HG03135 (cell line): ENCODE measurements at regions not wholly inside any gene's neighbourhood (a gene's known extent, or its start where the extent isn't known, plus 50 kb on each side); places are given as distances from the start of the nearest gene placed in this dataset.

Experiments used
- ATAC-seq: cut with Tn5 transposase; IDR thresholded peaks from one replicate; pipeline ENCODE4 v1.9.1; 2021; ENCODE audit warnings: mild to moderate bottlenecking, moderate library complexity; ENCODE audit not compliant: unreplicated experiment

DNA sequence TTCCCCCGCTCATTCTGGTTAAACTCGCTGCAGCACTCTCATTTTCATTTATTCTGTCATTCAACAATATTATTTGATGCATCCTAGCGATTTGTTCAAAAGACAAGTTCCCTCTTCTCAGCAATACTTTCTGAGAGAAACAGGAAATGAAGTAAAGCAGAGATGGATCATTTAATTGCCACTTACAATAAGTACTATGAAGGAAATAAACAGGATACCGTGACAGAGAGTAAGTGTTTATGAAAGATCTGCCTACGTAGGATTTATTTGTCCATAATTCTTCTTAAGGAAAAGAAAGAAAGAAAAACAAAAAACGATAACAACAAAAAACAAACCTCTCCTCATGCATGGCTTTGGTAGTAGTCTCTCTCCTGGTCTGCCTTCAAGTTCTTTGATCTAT is 406.8 kb upstream of the ZNF608 start:
- no peak for ATAC-seq

DNA sequence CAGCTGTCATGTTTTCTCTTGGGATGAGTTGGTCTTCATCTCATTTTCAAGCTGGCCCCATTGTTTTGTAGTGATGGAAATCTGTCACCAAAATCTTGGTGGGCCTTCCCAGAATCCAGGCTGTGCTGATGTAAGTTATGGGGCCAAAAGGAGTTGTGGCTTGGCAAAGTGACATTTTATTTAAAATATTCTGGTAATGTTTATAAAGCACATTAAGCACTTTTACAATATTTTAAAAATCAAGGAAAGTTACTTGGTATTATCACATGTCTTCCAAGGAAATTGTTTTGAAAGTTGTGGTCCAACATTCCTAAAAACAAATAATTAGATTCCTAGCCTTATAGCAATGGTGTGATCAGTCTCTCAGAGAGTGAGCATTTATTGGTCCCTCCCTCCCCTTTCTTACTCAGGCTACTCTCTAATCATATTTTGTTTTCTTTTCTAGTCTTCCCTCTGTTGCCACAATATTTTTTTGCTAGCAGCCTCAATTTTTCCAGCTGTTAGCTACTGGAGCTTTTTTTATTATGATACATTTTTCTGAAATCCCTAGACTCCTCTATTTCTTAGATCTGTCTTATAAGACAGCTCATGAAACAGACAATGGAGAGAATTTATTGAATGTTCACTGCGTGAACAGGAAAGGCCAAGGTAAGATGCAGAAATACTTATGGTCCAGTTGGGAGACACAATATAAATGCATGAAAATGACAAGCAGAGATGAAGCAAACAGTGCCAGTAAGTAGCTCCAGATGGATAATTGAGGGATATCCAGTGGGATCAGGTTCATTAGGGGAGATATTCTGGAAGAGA is 408.1 kb upstream of the ZNF608 start:
- no peak for ATAC-seq

DNA sequence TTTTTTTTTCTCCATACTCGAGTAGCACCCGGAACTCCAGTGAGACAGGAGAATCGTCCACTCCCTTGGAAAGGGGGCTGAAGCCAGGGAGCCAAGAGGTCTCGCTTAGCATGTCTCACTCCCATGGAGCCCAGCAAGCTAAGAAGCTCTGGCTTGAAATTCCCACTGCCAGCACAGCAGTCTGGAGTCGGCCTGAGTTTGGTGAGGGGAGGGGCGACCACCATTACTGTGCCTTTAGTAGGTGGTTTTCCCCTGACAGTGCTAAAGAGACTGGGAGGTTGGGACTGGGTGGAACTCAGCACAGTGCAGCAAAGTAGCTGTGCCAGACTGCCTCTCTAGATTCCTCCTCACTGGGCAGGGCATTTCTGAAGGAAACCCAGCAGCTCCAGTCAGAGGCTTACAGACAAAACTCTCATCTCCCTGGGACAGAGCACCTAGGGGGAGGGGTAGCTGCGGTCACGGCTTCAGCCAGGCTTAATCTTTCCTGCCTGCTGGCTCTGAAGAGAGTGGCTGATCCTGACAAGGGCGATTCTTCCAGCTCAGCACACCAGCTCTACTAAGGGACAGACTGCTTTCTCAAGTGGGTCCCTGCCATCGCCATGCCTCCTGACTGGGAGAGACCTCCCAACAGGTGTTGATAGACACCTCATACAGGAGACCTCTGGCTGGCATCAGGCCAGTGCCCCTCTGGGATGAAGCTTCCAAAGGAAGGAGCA is 414.5 kb upstream of the ZNF608 start:
- ATAC-seq: no peak

GRCh38 chr5:125162714-125163113 is 416.3 kb upstream of the ZNF608 start:
- ATAC-seq: no peak

DNA sequence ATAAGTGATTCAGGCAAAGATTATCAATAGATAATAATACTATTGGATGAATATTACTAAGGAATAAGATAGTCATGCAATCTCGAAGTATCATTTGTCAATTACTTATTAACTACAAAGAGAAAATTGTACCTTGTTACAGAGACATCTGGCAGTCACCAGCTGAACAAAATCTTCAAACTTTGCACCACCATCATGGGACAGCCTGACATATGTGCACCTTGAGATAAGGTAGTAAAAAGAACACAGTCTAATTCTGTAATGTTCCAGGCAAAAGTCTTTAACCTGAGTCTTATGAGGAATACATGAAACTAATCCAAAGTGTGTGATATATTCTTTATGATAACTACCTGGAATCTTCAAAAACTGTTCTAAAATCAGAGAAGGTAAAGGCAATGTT is 423.0 kb upstream of the ZNF608 start:
- no peak for ATAC-seq

- ATAC-seq: no peak
These were observed 425.2 kb upstream of the ZNF608 start for GRCh38 chr5:125171641-125172040.

DNA sequence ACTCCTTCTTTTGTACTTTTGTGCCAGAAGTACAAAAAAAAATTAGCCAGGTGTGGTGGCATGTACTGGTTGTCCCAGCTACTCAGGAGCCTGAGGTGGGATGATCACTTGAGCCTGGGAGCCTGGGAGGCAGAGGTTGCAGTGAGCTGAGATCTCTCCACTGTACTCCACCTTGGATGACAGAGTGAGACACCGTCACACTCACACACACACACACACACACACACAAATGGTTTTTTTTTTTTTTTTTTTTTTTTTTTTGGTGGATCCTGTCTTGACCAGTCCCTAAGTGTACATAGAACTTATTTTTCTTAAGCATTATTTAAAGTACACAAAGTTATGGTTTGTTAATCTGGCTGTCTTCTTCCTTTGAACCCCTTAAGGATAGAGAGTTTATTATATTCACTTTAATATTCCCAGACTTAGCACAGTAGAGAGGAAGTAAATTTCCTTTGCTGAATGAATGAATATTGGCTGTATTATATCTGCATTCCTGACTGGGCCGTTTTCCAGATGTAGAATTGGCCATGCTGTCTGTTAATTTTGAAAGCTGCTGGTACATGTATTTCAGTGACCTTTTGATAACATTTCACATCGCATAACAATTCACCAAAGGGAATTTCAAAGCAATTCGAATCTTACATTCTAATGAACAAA is 429.0 kb upstream of the ZNF608 start:
- no peak for ATAC-seq

DNA sequence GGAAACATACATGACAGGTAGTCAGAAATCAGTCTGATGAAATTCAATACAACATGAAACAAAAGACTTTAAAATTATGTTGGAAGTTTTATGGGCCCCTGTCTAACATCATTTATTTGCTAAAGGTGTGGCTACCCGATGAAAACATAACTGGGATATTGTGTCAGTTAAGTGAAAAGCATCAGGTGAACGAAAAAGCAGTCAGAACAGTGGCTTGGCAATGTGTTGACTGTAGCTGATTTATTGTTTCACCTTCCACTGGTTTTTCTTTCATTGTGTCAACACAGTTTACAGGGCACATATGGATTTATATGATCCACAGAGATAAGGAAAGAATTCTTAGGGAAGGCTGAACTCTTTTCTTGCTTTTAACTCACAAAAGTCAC is 429.6 kb upstream of the ZNF608 start:
- ATAC-seq: no peak

- no peak for ATAC-seq
These were observed 430.9 kb upstream of the ZNF608 start for GRCh38 chr5:125177340-125177739.

- ATAC-seq: no peak
These were observed 433.2 kb upstream of the ZNF608 start for GRCh38 chr5:125179612-125180011.

DNA sequence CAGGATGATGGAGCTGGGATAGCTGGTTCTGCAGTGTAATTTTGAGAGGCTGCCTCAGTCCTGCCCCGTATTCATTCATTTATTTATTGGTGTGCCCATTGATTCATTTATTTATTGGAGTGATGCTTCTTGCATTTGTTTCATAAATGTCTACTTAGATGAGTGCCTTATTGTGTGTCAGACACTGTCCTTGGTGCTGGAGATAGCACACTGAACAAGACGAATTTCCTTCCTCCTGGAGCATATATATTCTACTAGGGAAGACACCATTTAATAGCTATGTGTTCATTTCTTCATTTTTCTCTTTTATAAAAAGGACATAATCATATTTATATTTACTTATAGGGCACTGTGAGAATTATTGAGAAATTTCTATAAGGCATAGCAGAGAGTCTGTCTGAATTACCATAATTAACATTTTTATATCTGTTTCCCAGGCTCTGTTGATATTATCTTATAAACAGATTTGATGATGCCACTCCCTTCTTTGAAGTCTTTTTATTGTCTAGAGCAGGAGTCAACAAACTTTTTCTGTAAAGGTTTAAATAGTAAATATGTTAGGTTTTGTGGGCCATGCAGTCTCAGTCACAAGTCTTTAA is 433.9 kb upstream of the ZNF608 start:
- no peak for ATAC-seq

GRCh38 chr5:125181159-125181558 is 434.7 kb upstream of the ZNF608 start:
- no peak for ATAC-seq

DNA sequence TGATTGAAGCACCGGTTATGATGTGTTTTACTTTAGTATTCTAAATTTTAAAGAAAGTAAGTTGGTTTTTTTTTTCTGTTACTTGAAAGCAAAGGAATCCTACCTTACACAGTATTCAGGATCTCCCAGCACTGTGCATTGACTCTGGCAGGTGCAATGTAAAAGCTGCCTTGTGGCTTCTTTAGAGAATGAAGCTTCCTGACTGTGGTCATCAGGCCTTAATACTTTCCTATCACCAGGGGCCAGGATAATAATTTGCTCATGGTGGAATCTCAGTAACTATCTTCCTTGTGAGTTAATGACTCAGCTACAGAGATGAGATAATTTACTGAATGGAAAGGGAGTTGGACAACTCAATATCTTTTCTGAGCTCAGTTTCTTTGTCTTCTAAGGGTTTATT is 435.5 kb upstream of the ZNF608 start:
- no peak for ATAC-seq

DNA sequence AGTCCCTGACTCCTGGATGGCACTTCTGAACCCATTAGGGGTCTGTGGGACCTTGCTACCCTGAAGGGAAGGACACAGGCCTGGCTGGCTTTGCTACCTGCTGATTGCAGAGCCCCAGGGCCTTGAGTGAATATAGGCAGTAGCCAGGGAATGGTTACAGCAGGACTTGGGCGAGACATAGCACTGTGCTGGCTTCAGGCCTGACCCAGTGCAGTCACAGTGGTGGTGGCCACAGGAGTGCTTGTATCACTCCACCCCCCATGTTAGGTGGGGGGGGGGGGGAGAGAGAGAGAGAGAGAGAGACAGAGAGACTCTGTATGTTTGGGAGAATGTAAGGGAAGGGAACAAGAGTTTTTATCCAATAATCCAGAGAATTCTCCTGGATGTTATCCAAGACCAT is 439.3 kb upstream of the ZNF608 start:
- ATAC-seq: no peak

- ATAC-seq: no peak
These were observed 440.5 kb upstream of the ZNF608 start for GRCh38 chr5:125186911-125187375.

- no peak for ATAC-seq
These were observed 443.1 kb upstream of the ZNF608 start for GRCh38 chr5:125189531-125189941.

DNA sequence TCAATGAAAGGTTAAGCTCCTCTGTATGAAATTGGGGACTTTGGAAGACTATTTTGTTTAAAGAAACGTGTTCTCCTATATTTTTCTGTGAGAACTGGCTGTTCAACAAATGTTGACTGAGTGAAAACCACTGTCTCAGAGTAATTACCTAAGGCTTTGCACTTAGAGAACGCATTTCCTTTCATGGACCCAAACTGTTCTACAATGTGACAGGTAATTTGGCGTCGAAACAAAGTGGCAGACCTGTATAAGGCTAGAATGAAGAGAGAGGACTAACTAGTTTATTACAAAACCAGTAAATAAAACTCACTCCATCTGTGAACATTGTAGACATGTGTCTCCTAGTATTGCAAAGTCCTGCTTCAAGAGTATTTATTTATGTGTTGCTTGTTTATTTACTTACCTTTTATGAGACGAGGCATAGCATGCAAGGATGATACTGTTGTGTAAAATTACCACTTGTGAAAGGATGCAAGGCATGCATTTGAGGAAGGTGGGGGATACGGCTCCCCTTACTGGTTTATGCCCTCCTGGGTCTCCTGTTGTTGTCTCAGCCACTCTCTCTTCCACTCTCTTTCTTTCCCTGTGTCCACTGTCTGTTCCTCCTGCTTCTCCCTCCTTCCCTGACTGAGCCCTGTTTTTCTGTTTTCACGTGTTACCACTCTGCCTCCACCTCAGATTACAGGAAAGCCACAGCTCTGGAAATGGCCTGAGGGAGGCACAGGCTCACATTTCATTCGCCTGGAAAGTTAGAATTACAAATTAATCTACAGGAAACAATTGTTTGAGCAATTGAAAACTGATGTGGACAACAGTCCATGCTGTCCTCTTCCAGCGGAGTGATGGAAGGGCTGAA is 444.0 kb upstream of the ZNF608 start:
- no peak for ATAC-seq

GRCh38 chr5:125194883-125195282 is 448.4 kb upstream of the ZNF608 start:
- ATAC-seq: no peak

DNA sequence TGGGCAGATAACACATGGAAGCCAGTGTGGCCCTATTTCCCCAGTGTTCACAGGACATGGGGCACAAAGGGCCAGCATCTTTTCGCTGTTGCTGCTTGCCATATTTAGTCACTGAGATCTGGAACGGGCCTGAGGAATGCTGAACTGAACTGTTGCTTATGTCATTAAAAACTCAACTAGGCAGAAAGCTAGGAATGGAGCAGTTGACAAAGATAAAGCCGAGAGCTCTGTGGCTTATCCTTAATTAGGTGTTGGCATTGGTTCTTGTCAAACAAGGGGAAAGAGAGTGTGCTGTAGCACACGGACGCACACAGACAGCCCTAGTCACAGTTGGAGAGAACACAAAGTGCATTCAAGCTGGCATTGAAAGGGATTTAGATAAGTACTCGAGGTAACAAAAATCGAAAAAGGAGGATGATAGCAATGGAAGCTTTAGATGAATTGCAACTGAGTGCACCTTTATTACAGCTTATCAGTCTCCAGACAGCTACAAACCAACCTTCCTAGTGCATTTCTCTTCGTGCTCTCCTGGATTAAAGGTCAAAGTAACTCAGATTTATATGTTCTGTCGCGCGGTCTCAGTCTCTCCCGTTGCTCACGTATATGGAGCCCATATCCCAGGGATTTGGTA is 450.2 kb upstream of the ZNF608 start:
- no peak for ATAC-seq

DNA sequence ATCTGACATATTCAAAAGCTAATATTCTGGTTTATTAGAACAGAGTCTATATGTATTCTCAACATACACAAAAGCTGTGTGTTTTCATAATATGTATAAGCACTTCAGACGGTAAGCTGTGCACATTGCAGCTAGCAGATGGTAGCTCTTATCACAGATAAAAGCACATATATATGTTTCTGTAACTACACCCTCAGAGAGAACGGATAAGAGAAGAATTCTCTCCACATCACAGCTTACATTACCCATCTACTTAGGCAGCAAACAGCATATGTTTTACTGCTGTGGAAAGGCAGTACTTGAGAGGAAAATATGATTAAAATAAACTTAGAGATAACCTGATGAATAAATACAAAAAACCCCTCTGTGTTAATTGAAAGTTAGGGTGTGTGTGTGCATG is 450.9 kb upstream of the ZNF608 start:
- no peak for ATAC-seq
